ENCODE measurements at regions not wholly inside any gene's neighbourhood (a gene's known extent, or its start where the extent isn't known, plus 50 kb on each side); places are given as distances from the start of the nearest gene placed in this dataset.
"Not testable (repeated sequence)": the region's sequence is repeated elsewhere in the genome, so short reads cannot be mapped to it uniquely, and the experiment has no call there.

DNA sequence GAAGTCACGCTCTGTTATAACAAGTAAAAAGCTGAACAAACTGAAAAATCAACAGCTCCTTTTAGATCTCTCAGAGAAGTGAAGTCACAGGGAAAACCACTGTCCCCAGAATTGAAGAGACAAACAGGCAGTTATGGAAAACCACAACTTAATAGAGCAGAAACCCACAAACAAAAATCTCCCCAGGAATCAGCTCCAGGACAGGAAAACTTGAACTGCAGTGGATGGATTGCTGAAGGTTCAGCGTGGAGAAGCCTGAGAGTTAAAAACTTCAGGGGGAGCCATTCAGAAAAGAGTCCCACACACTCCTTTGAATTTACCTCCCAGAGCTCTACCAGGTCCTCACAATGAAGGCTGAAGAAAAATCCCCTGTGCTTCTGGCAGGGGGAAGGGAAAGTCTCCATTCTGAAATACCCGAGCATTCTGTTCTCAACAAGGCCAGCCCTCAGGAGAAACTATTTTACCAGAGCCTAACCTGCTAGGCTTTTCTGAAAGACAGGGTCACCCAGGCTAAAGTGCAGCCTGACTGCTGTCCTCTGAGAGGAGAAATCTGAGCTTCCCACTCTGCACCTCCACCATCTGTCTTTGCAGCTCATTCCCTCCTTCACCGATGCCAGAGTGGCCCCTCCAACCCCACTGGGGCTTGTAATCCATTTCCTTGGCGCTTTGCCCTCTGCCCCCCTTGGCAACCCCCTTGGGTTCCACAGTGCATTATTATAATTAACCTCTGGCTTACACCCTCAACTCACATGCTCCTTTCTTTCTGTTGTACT is 65.0 kb upstream of the CCNY start:
- no peak for DNase-seq
- Mint-ChIP-seq H3K4me3 (no peak overlapping the region), H3K4me1 (ENCODE audit: low read depth) (peaks cover 35% of the 10 kb centered on the region), H3K27ac (no peak overlapping the region), H3K27me3 (ENCODE audit: insufficient read depth) (peaks cover 2% of the 10 kb centered on the region; the same call in 1 of the 2 replicates), H3K9me3 (no peaks in the 10 kb centered on the region; the same call in 1 of the 2 replicates), H3K36me3 (ENCODE audit: low read depth) (no peaks in the 10 kb centered on the region)
- TF ChIP-seq, protein P1, sequence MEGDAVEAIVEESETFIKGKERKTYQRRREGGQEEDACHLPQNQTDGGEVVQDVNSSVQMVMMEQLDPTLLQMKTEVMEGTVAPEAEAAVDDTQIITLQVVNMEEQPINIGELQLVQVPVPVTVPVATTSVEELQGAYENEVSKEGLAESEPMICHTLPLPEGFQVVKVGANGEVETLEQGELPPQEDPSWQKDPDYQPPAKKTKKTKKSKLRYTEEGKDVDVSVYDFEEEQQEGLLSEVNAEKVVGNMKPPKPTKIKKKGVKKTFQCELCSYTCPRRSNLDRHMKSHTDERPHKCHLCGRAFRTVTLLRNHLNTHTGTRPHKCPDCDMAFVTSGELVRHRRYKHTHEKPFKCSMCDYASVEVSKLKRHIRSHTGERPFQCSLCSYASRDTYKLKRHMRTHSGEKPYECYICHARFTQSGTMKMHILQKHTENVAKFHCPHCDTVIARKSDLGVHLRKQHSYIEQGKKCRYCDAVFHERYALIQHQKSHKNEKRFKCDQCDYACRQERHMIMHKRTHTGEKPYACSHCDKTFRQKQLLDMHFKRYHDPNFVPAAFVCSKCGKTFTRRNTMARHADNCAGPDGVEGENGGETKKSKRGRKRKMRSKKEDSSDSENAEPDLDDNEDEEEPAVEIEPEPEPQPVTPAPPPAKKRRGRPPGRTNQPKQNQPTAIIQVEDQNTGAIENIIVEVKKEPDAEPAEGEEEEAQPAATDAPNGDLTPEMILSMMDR (IDR thresholded peaks at IDR 0.05): no peak

DNA sequence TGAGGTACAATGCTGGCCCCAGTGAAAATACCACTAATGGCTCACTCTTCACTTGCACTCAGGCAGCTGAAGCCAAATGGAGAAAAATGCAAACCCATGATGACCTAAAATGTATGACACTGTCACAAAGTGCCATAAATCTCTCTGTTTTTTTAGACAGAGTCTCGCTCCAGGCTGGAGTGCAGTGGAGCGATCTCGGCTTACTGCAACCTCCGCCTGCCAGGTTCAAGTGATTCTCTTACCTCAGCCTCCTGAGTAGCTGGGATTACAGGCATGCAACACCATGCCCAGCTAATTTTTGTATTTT is 64.5 kb upstream of the CCNY start:
- H3K9me3 Mint-ChIP-seq; H3K27ac Mint-ChIP-seq; H3K4me3 Mint-ChIP-seq; H3K27me3 Mint-ChIP-seq (ENCODE audit: insufficient read depth); H3K36me3 Mint-ChIP-seq (ENCODE audit: low read depth); DNase-seq: not testable (repeated sequence)
- peaks cover 35% of the 10 kb centered on the region for H3K4me1 Mint-ChIP-seq (ENCODE audit: low read depth)

DNA sequence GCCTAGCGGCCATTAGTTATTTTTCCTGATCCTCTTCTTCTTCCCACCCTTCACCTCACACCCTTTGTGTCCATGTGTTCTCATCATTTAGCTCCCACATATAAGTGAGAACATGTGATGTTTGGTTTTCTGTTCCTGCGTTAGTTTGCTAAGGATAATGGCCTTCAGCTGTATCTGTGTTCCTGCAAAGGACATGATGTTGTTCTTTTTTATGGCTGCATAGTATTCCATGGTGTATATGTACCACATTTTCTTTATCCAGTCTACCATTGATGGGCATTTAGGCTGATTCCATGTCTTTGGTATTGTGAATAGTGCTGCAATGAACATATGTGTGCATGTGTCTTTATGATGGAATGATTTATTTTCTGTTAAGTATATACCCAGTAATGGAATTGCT is 63.9 kb upstream of the CCNY start:
- H3K27ac Mint-ChIP-seq; H3K36me3 Mint-ChIP-seq (ENCODE audit: low read depth); H3K4me3 Mint-ChIP-seq; H3K27me3 Mint-ChIP-seq (ENCODE audit: insufficient read depth); DNase-seq; H3K9me3 Mint-ChIP-seq: not testable (repeated sequence)
- H3K4me1 Mint-ChIP-seq (ENCODE audit: low read depth): peaks cover 34% of the 10 kb centered on the region

DNA sequence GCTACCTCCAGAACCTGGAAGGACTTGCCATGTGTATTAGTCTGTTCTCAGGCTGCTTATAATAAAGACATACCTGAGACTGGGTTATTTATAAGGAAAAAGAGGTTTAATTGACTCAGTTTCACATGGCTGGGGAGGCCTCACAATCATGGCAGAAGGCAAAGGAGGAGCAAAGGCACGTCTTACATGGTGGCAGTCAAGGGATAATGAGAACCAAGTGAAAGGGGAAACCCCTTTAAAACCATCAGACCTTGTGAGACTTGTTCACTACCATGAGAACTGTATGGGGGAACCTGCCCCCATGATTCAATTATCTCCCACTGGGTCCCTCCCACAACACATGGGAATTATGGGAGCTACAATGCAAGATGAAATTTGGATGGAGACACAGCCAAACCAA is 62.3 kb upstream of the CCNY start:
- not testable (repeated sequence) for DNase-seq; H3K27ac Mint-ChIP-seq; H3K36me3 Mint-ChIP-seq (ENCODE audit: low read depth); H3K4me3 Mint-ChIP-seq; H3K27me3 Mint-ChIP-seq (ENCODE audit: insufficient read depth); H3K9me3 Mint-ChIP-seq
- H3K4me1 Mint-ChIP-seq (ENCODE audit: low read depth): peaks cover 24% of the 10 kb centered on the region

DNA sequence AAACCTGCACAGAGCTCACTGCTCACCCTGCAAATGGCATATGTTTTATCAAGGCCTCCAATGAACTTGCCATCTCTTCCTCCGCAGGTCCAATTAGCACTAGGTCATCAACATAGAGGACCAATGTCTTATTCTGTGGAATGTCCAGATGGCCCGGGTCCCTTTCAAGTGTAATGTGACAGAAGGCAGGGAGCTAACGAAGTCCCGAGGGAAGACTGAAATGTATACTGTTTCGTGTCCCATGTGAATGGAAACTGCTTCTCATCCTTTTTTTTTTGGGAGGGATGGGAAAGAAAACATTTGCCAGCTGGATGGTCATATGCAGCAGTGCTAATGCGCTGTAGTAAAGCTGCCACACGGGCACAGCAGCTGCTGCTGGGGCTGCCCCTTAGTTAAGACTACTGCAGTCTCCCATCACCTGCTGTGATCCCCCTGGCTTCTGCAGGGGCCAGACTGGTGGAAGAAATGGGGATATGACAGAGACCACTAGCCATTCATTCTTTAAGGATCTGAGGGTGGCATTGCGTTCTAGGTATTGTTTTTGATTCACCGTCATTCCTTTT is 61.7 kb upstream of the CCNY start:
- H3K9me3 Mint-ChIP-seq: no peaks in the 10 kb centered on the region; the same call in 1 of the 2 replicates
- peaks cover 19% of the 10 kb centered on the region for H3K4me1 Mint-ChIP-seq (ENCODE audit: low read depth)
- peaks cover 7% of the 10 kb centered on the region; the same call in 1 of the 2 replicates for H3K27me3 Mint-ChIP-seq (ENCODE audit: insufficient read depth)
- TF ChIP-seq, protein P1 (IDR thresholded peaks at IDR 0.05): no peak
- H3K4me3 Mint-ChIP-seq: no peak overlapping the region
- no peak for DNase-seq
- no peaks in the 10 kb centered on the region for H3K36me3 Mint-ChIP-seq (ENCODE audit: low read depth)
- H3K27ac Mint-ChIP-seq: no peak overlapping the region

DNA sequence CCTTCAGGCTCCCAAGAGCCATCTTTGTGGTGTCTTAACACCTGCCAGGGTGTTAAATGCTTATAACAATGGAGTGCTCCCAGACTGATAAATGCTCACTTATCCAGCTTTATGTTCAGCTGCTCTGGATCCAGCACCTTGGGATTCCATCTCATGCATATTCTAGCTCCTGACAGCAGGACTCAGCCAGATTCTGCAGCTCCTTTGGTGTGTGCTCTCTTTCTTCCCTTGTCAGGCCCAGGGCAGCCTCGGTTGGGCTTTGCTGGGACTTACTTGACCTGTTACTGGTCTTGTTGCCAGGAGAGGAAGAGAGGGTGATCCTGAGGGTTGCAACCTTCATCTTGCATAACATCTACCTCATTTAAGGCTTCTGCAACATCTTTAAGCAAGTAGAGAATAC is 59.4 kb upstream of the CCNY start:
- H3K27ac Mint-ChIP-seq: no peak overlapping the region
- no peak overlapping the region for H3K4me3 Mint-ChIP-seq
- no peaks in the 10 kb centered on the region for H3K4me1 Mint-ChIP-seq (ENCODE audit: low read depth)
- H3K36me3 Mint-ChIP-seq (ENCODE audit: low read depth): no peaks in the 10 kb centered on the region
- H3K9me3 Mint-ChIP-seq: no peaks in the 10 kb centered on the region; the same call in 1 of the 2 replicates
- H3K27me3 Mint-ChIP-seq (ENCODE audit: insufficient read depth): peaks cover 9% of the 10 kb centered on the region
- TF ChIP-seq, protein P1 (IDR thresholded peaks at IDR 0.05): no peak
- DNase-seq: no peak

DNA sequence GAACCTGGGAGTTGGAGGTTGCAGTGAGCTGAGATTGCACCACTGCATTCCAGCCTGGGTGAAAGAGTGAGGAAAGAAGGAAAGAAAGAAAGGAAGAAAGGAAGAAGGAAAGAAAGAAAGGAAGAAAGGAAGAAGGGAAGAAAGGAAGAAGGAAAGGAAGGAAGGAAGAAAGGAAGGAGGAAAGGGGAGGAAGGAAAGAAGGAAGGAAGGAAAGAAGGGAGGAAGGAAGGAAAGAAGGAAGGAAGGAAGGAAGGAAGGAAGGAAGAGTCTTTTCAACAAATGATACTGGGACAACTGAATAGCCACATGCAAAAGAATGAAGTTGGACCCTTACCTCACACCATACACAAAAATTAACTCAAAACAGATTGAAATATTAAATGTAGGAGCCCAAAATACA is 56.1 kb upstream of the CCNY start:
- H3K27ac Mint-ChIP-seq; DNase-seq; H3K4me3 Mint-ChIP-seq; H3K9me3 Mint-ChIP-seq; H3K27me3 Mint-ChIP-seq (ENCODE audit: insufficient read depth); H3K36me3 Mint-ChIP-seq (ENCODE audit: low read depth); H3K4me1 Mint-ChIP-seq (ENCODE audit: low read depth): not testable (repeated sequence)

All from HFFc6 (cell line).